CD4-positive, alpha-beta memory T cell (primary cell): ENCODE measurements at regions not wholly inside any gene's neighbourhood (a gene's known extent, or its start where the extent isn't known, plus 50 kb on each side); places are given as distances from the start of the nearest gene placed in this dataset.

ENCODE experiments used
- CTCF ChIA-PET: fragments of 350-600 bp; sonication (Branson Sonifier 250); formaldehyde crosslinking; loops from one replicate; lab custom pipeline; 2021; ENCODE audit warnings: inconsistent platforms; ENCODE audit not compliant: partially characterized antibody; lab: Charles Lee
- POLR2A ChIA-PET: fragments of 350-600 bp; sonication (Branson Sonifier 250); formaldehyde crosslinking; loops from one replicate; lab custom pipeline; 2021; ENCODE audit not compliant: partially characterized antibody; lab: Charles Lee
- DNase-seq, 5 donors: peaks; one replicate each; pipeline versions ENCODE4 v3.0.0 to v3.0.0-alpha.2; 2020 to 2022; ENCODE audit warnings: mixed read lengths in 1 of 5
- H3K27ac ChIP-seq: one replicate; pipeline ENCODE4 v1.7.0; 2013; ENCODE audit warnings: low read depth, low read length
- H3K27me3 ChIP-seq: 2 replicates; pipeline ENCODE4 v1.7.0; 2013; ENCODE audit warnings: mild to moderate bottlenecking, low read length, moderate library complexity; ENCODE audit not compliant: insufficient read depth
- H3K36me3 ChIP-seq: 2 replicates; pipeline ENCODE4 v1.7.0; 2013; ENCODE audit warnings: mild to moderate bottlenecking, low read length, moderate library complexity; ENCODE audit not compliant: insufficient read depth
- H3K4me1 ChIP-seq: 2 replicates; pipeline ENCODE4 v1.7.0; 2013; ENCODE audit warnings: mild to moderate bottlenecking, low read length, moderate library complexity; ENCODE audit not compliant: insufficient read depth
- H3K4me3 ChIP-seq, 2 donors: one replicate each; pipeline ENCODE4 v1.7.0; 2013; ENCODE audit warnings: low read length in 2 of 2, mild to moderate bottlenecking in 1 of 2
- H3K9me3 ChIP-seq, 2 donors: one replicate each; pipeline ENCODE4 v1.7.0; 2013; ENCODE audit warnings: low read length in 2 of 2, control low read depth in 1 of 2; ENCODE audit not compliant: control insufficient read depth in 1 of 2
- H3K27ac Mint-ChIP-seq, 7 donors: one replicate each; pipeline ENCODE4 v1.8.0; 2020 to 2021; ENCODE audit warnings: mixed read lengths in 7 of 7, mild to moderate bottlenecking in 6 of 7, inconsistent platforms in 3 of 7, moderate library complexity in 3 of 7
- H3K27me3 Mint-ChIP-seq, 2 donors: one replicate each; pipeline ENCODE4 v1.8.0; 2020 to 2021; ENCODE audit warnings: mixed read lengths in 2 of 2
- H3K36me3 Mint-ChIP-seq, 2 donors: one replicate each; pipeline ENCODE4 v1.8.0; 2020 to 2021; ENCODE audit warnings: mixed read lengths in 2 of 2, inconsistent platforms in 1 of 2, mild to moderate bottlenecking in 1 of 2
- H3K4me1 Mint-ChIP-seq, 4 donors: one replicate each; pipeline ENCODE4 v1.8.0; 2020 to 2021; ENCODE audit warnings: mixed read lengths in 4 of 4, mild to moderate bottlenecking in 1 of 4
- H3K4me3 Mint-ChIP-seq, 8 donors: one replicate each; pipeline ENCODE4 v1.8.0; 2020 to 2021; ENCODE audit warnings: mixed read lengths in 8 of 8, mild to moderate bottlenecking in 7 of 8, moderate library complexity in 6 of 8, inconsistent platforms in 3 of 8
- H3K9me3 Mint-ChIP-seq, 8 donors: one replicate each; pipeline ENCODE4 v1.8.0; 2020 to 2021; ENCODE audit warnings: mixed read lengths in 8 of 8, mild to moderate bottlenecking in 5 of 8, inconsistent platforms in 3 of 8, moderate library complexity in 1 of 8
- intact Hi-C: fragments of 100-400 bp; cut with micrococcal nuclease; formaldehyde crosslinking; loops from one replicate; pipeline ENCODE4 v1.15.1; 2023

- no peak overlapping the region for H3K27ac Mint-ChIP-seq
- POLR2A ChIA-PET, result no interaction called here
Observed at GRCh38 chr14:83828406-83828805, 1701.5 kb upstream of the FLRT2 start.

GRCh38 chr14:83830316-83830715 is 1699.6 kb upstream of the FLRT2 start:
- CTCF ChIA-PET, result no interaction called here
- no peaks in the 10 kb centered on the region for H3K27me3 ChIP-seq
- H3K4me1 Mint-ChIP-seq, result no peaks in the 10 kb centered on the region
- no peak overlapping the region for H3K27ac ChIP-seq
- H3K4me1 ChIP-seq, result no peaks in the 10 kb centered on the region
- H3K36me3 Mint-ChIP-seq, result no peaks in the 10 kb centered on the region
- no peaks in the 10 kb centered on the region for H3K36me3 ChIP-seq
- H3K4me3 Mint-ChIP-seq, result no peak overlapping the region
- peaks cover 0 to 22% (median 9%) of the 10 kb centered on the region in 8 donors for H3K9me3 Mint-ChIP-seq
- no peak overlapping the region for H3K4me3 ChIP-seq
- intact Hi-C loops, result no loop called here
- POLR2A ChIA-PET, result no interaction called here
- H3K27me3 Mint-ChIP-seq, result no peaks in the 10 kb centered on the region
- no peaks in the 10 kb centered on the region for H3K9me3 ChIP-seq
- H3K27ac Mint-ChIP-seq, result no peak overlapping the region
- no peak for DNase-seq

More at GRCh38 chr14:83828406-83828805, 1701.5 kb upstream of the FLRT2 start:
- Histone ChIP-seq H3K9me3 (no peaks in the 10 kb centered on the region), H3K4me1 (no peaks in the 10 kb centered on the region), H3K36me3 (no peaks in the 10 kb centered on the region), H3K27me3 (no peaks in the 10 kb centered on the region), H3K4me3 (no peak overlapping the region), H3K27ac (no peak overlapping the region)
- DNase-seq, result no peak
- peaks cover 0 to 25% (median 10%) of the 10 kb centered on the region in 8 donors for H3K9me3 Mint-ChIP-seq
- H3K27me3 Mint-ChIP-seq, result no peaks in the 10 kb centered on the region
- CTCF ChIA-PET, result no interaction called here
- no peaks in the 10 kb centered on the region for H3K4me1 Mint-ChIP-seq
- intact Hi-C loops, result no loop called here
- H3K4me3 Mint-ChIP-seq, result no peak overlapping the region
- peaks cover 0 to 3% of the 10 kb centered on the region in 2 donors for H3K36me3 Mint-ChIP-seq

GRCh38 chr14:83838226-83838625 is 1691.7 kb upstream of the FLRT2 start:
- DNase-seq, result no peak
- no peaks in the 10 kb centered on the region for H3K36me3 Mint-ChIP-seq
- POLR2A ChIA-PET, result no interaction called here

DNA sequence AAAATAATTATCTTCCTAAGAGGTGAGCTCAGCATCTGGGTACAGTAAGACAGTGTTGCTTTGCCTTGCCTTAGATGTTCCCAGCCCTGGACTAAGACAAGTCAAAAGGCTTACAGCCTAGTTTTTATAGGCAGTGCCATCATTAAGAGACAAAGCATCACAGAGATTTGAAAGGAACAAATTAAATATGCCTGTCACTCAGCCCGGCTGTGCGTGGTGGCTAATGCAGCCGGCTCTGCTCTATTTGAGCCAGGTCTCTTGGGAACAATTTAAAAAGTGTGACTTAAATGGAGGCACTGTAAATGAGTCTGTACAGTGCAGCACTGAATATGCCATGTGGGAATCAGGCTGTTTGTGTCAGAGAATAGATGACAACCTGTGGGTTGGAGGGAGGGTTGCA is 1687.4 kb upstream of the FLRT2 start:
- H3K4me3 Mint-ChIP-seq, result no peak overlapping the region
- POLR2A ChIA-PET, result no interaction called here
- no peak overlapping the region for H3K4me3 ChIP-seq
- no peaks in the 10 kb centered on the region for H3K4me1 Mint-ChIP-seq
- no peak overlapping the region for H3K27ac Mint-ChIP-seq
- no peak overlapping the region for H3K27ac ChIP-seq
- no peaks in the 10 kb centered on the region for H3K9me3 ChIP-seq
- CTCF ChIA-PET, result no interaction called here
- no peaks in the 10 kb centered on the region for H3K4me1 ChIP-seq
- H3K9me3 Mint-ChIP-seq, result peaks cover 5 to 13% (median 8%) of the 10 kb centered on the region in 8 donors
- no peaks in the 10 kb centered on the region for H3K27me3 ChIP-seq
- no peaks in the 10 kb centered on the region for H3K36me3 ChIP-seq
- no peak for DNase-seq
- intact Hi-C loops, result no loop called here
- H3K36me3 Mint-ChIP-seq, result no peaks in the 10 kb centered on the region
- H3K27me3 Mint-ChIP-seq, result no peaks in the 10 kb centered on the region

More at GRCh38 chr14:83838226-83838625, 1691.7 kb upstream of the FLRT2 start:
- Histone ChIP-seq H3K27me3 (no peaks in the 10 kb centered on the region), H3K27ac (no peak overlapping the region), H3K9me3 (no peaks in the 10 kb centered on the region), H3K36me3 (no peaks in the 10 kb centered on the region), H3K4me1 (no peaks in the 10 kb centered on the region), H3K4me3 (no peak overlapping the region)
- intact Hi-C loops, result no loop called here
- Mint-ChIP-seq H3K27me3 (no peaks in the 10 kb centered on the region), H3K4me1 (no peaks in the 10 kb centered on the region), H3K27ac (no peak overlapping the region), H3K4me3 (no peak overlapping the region), H3K9me3 (peaks cover 2 to 13% (median 7%) of the 10 kb centered on the region in 8 donors)
- CTCF ChIA-PET, result no interaction called here

DNA sequence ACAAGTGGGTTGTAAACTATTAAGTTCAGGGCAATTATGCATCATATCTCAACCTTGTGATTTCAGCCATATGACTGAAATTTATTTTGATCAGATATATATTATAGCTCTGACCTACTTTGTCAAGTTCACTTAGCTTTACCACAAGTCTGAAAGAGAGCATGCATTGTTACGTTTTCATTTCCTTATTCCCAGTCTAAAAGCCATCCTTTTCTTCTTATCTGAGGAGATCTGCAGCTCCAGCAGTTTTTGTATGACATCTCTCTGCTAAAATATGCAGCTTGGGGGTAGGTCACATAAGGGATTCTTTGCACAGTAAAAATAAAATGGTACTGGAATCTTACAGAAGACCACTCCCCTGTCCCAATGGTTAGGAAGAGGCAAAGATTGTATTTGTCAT is 1682.8 kb upstream of the FLRT2 start:
- Mint-ChIP-seq H3K27ac (no peak overlapping the region), H3K4me3 (no peak overlapping the region), H3K36me3 (no peaks in the 10 kb centered on the region), H3K4me1 (no peaks in the 10 kb centered on the region), H3K9me3 (peaks cover 0 to 15% (median 6%) of the 10 kb centered on the region in 8 donors), H3K27me3 (no peaks in the 10 kb centered on the region)
- no peaks in the 10 kb centered on the region for H3K36me3 ChIP-seq
- H3K4me3 ChIP-seq, result no peak overlapping the region
- no peaks in the 10 kb centered on the region for H3K27me3 ChIP-seq
- intact Hi-C loops, result no loop called here
- DNase-seq, result no peak
- ChIA-PET CTCF (no interaction called here), POLR2A (no interaction called here)
- H3K27ac ChIP-seq, result no peak overlapping the region
- H3K9me3 ChIP-seq, result no peaks in the 10 kb centered on the region
- no peaks in the 10 kb centered on the region for H3K4me1 ChIP-seq

DNA sequence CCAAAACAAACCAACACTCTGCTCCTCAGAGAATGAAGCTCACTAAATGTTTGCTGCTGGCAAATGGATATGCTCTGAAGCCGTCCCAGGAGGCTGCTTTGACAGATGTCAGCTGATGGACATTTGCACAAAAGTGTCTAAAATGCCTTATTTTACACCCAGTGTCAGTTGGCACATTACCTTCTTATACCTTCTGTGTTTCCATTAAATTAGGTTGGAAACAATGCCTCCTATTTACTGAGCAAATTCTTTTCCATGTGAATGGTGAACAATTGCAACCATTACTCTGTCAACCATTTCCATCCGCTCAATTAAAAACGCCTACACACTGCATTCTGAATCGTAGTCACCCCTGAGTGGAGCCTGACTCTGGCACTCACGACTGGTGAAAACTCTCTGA is 1679.9 kb upstream of the FLRT2 start:
- Histone ChIP-seq H3K27me3 (no peaks in the 10 kb centered on the region), H3K36me3 (no peaks in the 10 kb centered on the region), H3K4me3 (no peak overlapping the region), H3K4me1 (no peaks in the 10 kb centered on the region), H3K9me3 (no peaks in the 10 kb centered on the region), H3K27ac (no peak overlapping the region)
- ChIA-PET CTCF (no interaction called here), POLR2A (no interaction called here)
- no peak overlapping the region for H3K4me3 Mint-ChIP-seq
- no peak for DNase-seq
- no peaks in the 10 kb centered on the region for H3K36me3 Mint-ChIP-seq
- H3K4me1 Mint-ChIP-seq, result no peaks in the 10 kb centered on the region
- H3K27ac Mint-ChIP-seq, result no peak overlapping the region
- H3K9me3 Mint-ChIP-seq, result peaks cover 2 to 20% (median 10%) of the 10 kb centered on the region in 8 donors
- intact Hi-C loops, result no loop called here
- no peaks in the 10 kb centered on the region for H3K27me3 Mint-ChIP-seq

GRCh38 chr14:83856334-83856733 is 1673.6 kb upstream of the FLRT2 start:
- ChIA-PET POLR2A (no interaction called here), CTCF (no interaction called here)
- Histone ChIP-seq H3K27ac (no peak overlapping the region), H3K9me3 (no peaks in the 10 kb centered on the region), H3K36me3 (no peaks in the 10 kb centered on the region), H3K27me3 (no peaks in the 10 kb centered on the region), H3K4me3 (no peak overlapping the region), H3K4me1 (no peaks in the 10 kb centered on the region)
- H3K27me3 Mint-ChIP-seq, result no peaks in the 10 kb centered on the region
- H3K9me3 Mint-ChIP-seq, result peaks cover 5 to 34% (median 21%) of the 10 kb centered on the region in 8 donors
- H3K4me1 Mint-ChIP-seq, result no peaks in the 10 kb centered on the region
- H3K4me3 Mint-ChIP-seq, result no peak overlapping the region
- intact Hi-C loops, result no loop called here
- no peaks in the 10 kb centered on the region for H3K36me3 Mint-ChIP-seq
- DNase-seq, result no peak
- H3K27ac Mint-ChIP-seq, result no peak overlapping the region

DNA sequence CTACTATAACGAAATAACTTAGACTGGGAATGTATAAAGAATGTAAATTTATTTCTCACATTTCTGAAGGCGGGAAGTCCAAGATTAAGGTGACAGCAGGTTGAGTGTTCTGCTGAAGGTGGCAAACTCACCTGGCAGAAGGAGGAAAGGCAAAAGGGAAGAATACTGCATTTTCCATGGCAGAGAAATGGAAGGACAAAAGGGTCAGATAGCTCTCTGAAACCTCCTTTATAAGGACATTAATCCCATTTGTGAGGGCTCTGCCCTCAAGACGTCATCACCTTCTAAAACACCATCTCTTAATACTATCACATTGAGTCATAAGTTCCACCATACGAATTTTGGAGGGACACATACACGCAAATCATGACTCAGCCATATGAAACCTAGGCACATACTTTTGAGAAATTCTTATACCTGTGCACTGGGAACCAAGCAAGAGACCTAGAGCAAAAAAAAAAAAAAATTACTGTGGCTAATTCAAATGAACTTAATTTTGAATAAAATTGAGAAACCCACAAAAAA is 1669.3 kb upstream of the FLRT2 start:
- H3K9me3 ChIP-seq, result no peaks in the 10 kb centered on the region
- no peaks in the 10 kb centered on the region for H3K36me3 Mint-ChIP-seq
- DNase-seq, result no peak
- H3K9me3 Mint-ChIP-seq, result peaks cover 4 to 24% (median 18%) of the 10 kb centered on the region in 8 donors
- H3K36me3 ChIP-seq, result no peaks in the 10 kb centered on the region
- H3K27ac ChIP-seq, result no peak overlapping the region
- H3K4me3 Mint-ChIP-seq, result no peak overlapping the region
- H3K27me3 Mint-ChIP-seq, result no peaks in the 10 kb centered on the region
- no peaks in the 10 kb centered on the region for H3K27me3 ChIP-seq
- ChIA-PET POLR2A (no interaction called here), CTCF (no interaction called here)
- H3K4me1 Mint-ChIP-seq, result no peaks in the 10 kb centered on the region
- H3K4me3 ChIP-seq, result no peak overlapping the region
- intact Hi-C loops, result no loop called here
- no peak overlapping the region for H3K27ac Mint-ChIP-seq
- H3K4me1 ChIP-seq, result no peaks in the 10 kb centered on the region
